H1 (cell line): ENCODE measurements at regions not wholly inside any gene's neighbourhood (a gene's known extent, or its start where the extent isn't known, plus 50 kb on each side); places are given as distances from the start of the nearest gene placed in this dataset.

ENCODE experiments used
- CREB1 ChIP-seq: IDR thresholded peaks from 2 replicates; pipeline ENCODE4 v1.6.1; 2012; ENCODE audit warnings: inconsistent platforms
- EGR1 ChIP-seq: IDR thresholded peaks from 2 replicates; pipeline ENCODE4 v1.6.1; 2011; ENCODE audit warnings: low read depth, low read length, borderline replicate concordance
- EP300 ChIP-seq, 2 experiments: IDR thresholded peaks; 1 replicate in 1 of 2; 2 replicates in 1 of 2; pipeline ENCODE4 v1.6.1; 2011 to 2012; ENCODE audit warnings: low read depth in 2 of 2, low read length in 2 of 2, mild to moderate bottlenecking in 2 of 2, borderline replicate concordance in 1 of 2, inconsistent platforms in 1 of 2, moderate library complexity in 1 of 2
- EZH2 ChIP-seq: fragments of 200-600 bp; sonication (generic); IDR thresholded peaks from 2 replicates; pipeline ENCODE4 v1.7.1; 2012; ENCODE audit warnings: low read depth, mild to moderate bottlenecking, moderate library complexity, low read length, inconsistent platforms; ENCODE audit not compliant: severe bottlenecking
- GTF2F1 ChIP-seq: IDR thresholded peaks from 2 replicates; pipeline ENCODE4 v1.6.1; 2012; ENCODE audit warnings: low read depth, low read length, improper control_type of control experiment, borderline replicate concordance
- JUN ChIP-seq: IDR thresholded peaks from 2 replicates; pipeline ENCODE4 v1.6.1; 2011; ENCODE audit warnings: low read depth, mild to moderate bottlenecking, improper control_type of control experiment, low read length
- POLR2AphosphoS5 ChIP-seq: IDR thresholded peaks from 2 replicates; pipeline ENCODE4 v1.6.1; 2011; ENCODE audit warnings: low read depth, low read length
- SUZ12 ChIP-seq: fragments of 200-600 bp; sonication (generic); IDR thresholded peaks from 2 replicates; pipeline ENCODE4 v1.6.1; 2012; ENCODE audit warnings: mild to moderate bottlenecking, inconsistent platforms, low read length, moderate library complexity, mixed read lengths
- TAF7 ChIP-seq: optimal IDR thresholded peaks from 2 replicates; pipeline ENCODE3; 2011; ENCODE audit warnings: low read depth, mild to moderate bottlenecking, inconsistent platforms, low read length, moderate library complexity, borderline replicate concordance
- TBP ChIP-seq: IDR thresholded peaks from 2 replicates; pipeline ENCODE4 v1.6.1; 2011; ENCODE audit warnings: low read depth, low read length, improper control_type of control experiment
- TF ChIP-seq, protein P1 (sequence below): fragments of 300-600 bp; sonication (generic); IDR thresholded peaks from 2 replicates; pipeline ENCODE4 v1.7.1; 2012; ENCODE audit warnings: low read length, moderate library complexity, mild to moderate bottlenecking, inconsistent platforms; ENCODE audit not compliant: insufficient replicate concordance
- TF ChIP-seq, protein P2 (sequence below): IDR thresholded peaks from 2 replicates; pipeline ENCODE4 v1.6.1; 2012; ENCODE audit warnings: inconsistent platforms

- TF ChIP-seq, protein P1, sequence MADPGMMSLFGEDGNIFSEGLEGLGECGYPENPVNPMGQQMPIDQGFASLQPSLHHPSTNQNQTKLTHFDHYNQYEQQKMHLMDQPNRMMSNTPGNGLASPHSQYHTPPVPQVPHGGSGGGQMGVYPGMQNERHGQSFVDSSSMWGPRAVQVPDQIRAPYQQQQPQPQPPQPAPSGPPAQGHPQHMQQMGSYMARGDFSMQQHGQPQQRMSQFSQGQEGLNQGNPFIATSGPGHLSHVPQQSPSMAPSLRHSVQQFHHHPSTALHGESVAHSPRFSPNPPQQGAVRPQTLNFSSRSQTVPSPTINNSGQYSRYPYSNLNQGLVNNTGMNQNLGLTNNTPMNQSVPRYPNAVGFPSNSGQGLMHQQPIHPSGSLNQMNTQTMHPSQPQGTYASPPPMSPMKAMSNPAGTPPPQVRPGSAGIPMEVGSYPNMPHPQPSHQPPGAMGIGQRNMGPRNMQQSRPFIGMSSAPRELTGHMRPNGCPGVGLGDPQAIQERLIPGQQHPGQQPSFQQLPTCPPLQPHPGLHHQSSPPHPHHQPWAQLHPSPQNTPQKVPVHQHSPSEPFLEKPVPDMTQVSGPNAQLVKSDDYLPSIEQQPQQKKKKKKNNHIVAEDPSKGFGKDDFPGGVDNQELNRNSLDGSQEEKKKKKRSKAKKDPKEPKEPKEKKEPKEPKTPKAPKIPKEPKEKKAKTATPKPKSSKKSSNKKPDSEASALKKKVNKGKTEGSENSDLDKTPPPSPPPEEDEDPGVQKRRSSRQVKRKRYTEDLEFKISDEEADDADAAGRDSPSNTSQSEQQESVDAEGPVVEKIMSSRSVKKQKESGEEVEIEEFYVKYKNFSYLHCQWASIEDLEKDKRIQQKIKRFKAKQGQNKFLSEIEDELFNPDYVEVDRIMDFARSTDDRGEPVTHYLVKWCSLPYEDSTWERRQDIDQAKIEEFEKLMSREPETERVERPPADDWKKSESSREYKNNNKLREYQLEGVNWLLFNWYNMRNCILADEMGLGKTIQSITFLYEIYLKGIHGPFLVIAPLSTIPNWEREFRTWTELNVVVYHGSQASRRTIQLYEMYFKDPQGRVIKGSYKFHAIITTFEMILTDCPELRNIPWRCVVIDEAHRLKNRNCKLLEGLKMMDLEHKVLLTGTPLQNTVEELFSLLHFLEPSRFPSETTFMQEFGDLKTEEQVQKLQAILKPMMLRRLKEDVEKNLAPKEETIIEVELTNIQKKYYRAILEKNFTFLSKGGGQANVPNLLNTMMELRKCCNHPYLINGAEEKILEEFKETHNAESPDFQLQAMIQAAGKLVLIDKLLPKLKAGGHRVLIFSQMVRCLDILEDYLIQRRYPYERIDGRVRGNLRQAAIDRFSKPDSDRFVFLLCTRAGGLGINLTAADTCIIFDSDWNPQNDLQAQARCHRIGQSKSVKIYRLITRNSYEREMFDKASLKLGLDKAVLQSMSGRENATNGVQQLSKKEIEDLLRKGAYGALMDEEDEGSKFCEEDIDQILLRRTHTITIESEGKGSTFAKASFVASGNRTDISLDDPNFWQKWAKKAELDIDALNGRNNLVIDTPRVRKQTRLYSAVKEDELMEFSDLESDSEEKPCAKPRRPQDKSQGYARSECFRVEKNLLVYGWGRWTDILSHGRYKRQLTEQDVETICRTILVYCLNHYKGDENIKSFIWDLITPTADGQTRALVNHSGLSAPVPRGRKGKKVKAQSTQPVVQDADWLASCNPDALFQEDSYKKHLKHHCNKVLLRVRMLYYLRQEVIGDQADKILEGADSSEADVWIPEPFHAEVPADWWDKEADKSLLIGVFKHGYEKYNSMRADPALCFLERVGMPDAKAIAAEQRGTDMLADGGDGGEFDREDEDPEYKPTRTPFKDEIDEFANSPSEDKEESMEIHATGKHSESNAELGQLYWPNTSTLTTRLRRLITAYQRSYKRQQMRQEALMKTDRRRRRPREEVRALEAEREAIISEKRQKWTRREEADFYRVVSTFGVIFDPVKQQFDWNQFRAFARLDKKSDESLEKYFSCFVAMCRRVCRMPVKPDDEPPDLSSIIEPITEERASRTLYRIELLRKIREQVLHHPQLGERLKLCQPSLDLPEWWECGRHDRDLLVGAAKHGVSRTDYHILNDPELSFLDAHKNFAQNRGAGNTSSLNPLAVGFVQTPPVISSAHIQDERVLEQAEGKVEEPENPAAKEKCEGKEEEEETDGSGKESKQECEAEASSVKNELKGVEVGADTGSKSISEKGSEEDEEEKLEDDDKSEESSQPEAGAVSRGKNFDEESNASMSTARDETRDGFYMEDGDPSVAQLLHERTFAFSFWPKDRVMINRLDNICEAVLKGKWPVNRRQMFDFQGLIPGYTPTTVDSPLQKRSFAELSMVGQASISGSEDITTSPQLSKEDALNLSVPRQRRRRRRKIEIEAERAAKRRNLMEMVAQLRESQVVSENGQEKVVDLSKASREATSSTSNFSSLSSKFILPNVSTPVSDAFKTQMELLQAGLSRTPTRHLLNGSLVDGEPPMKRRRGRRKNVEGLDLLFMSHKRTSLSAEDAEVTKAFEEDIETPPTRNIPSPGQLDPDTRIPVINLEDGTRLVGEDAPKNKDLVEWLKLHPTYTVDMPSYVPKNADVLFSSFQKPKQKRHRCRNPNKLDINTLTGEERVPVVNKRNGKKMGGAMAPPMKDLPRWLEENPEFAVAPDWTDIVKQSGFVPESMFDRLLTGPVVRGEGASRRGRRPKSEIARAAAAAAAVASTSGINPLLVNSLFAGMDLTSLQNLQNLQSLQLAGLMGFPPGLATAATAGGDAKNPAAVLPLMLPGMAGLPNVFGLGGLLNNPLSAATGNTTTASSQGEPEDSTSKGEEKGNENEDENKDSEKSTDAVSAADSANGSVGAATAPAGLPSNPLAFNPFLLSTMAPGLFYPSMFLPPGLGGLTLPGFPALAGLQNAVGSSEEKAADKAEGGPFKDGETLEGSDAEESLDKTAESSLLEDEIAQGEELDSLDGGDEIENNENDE = no peak
- no peak for TF ChIP-seq JUN
- TF ChIP-seq TBP = no peak
- no peak for TF ChIP-seq EZH2
- TF ChIP-seq CREB1 = no peak
- TF ChIP-seq SUZ12 = no peak
- TF ChIP-seq GTF2F1 = no peak
- TF ChIP-seq POLR2AphosphoS5 = no peak
- no peak for TF ChIP-seq TAF7
- no peak for TF ChIP-seq EP300 (IDR thresholded peaks at IDR 0.05; ENCODE audit: borderline replicate concordance in 1 of 2, low read depth in 2 of 2, low read length in 2 of 2)
- TF ChIP-seq, protein P2, sequence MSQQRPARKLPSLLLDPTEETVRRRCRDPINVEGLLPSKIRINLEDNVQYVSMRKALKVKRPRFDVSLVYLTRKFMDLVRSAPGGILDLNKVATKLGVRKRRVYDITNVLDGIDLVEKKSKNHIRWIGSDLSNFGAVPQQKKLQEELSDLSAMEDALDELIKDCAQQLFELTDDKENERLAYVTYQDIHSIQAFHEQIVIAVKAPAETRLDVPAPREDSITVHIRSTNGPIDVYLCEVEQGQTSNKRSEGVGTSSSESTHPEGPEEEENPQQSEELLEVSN = no peak
- TF ChIP-seq EGR1 = no peak
These were observed 194.5 kb upstream of the CFAP20DC start (continued) for GRCh38 chr3:59244343-59244742.
